ENCODE measurements at regions not wholly inside any gene's neighbourhood (a gene's known extent, or its start where the extent isn't known, plus 50 kb on each side); places are given as distances from the start of the nearest gene placed in this dataset.

DNA sequence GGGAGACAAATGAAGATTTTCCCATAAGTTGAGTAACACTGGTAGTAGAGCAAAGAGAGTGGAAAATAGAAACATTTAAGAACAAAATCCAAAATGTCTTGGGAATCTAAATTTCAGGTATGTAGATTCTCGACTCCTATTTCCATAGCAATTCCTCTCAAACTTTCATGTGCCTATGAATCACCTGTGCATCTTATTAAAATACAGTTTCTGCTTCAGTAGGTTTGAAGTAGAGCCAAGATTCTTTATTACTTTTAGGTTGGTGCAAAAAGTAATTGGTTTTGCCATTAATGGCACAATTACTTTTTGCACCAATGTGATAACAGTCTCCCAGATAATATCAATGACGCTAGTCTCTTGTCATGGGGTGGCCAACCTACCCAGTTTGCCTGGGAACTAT is 115.3 kb upstream of the SLC5A12 start (continued):
- no peak for TF ChIP-seq RFXANK (CRISPR knock-in tag; IDR thresholded peaks at IDR 0.05)
- TF ChIP-seq SAFB2 (CRISPR knock-in tag; IDR thresholded peaks at IDR 0.05; ENCODE audit: borderline replicate concordance, low read depth) = no peak
- no peak for TF ChIP-seq MEF2D (CRISPR knock-in tag; IDR thresholded peaks at IDR 0.05)
- TF ChIP-seq, protein P1, sequence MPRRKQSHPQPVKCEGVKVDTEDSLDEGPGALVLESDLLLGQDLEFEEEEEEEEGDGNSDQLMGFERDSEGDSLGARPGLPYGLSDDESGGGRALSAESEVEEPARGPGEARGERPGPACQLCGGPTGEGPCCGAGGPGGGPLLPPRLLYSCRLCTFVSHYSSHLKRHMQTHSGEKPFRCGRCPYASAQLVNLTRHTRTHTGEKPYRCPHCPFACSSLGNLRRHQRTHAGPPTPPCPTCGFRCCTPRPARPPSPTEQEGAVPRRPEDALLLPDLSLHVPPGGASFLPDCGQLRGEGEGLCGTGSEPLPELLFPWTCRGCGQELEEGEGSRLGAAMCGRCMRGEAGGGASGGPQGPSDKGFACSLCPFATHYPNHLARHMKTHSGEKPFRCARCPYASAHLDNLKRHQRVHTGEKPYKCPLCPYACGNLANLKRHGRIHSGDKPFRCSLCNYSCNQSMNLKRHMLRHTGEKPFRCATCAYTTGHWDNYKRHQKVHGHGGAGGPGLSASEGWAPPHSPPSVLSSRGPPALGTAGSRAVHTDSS (CRISPR knock-in tag; conservative IDR thresholded peaks at IDR 0.05) = no peak
- TF ChIP-seq, protein P2, sequence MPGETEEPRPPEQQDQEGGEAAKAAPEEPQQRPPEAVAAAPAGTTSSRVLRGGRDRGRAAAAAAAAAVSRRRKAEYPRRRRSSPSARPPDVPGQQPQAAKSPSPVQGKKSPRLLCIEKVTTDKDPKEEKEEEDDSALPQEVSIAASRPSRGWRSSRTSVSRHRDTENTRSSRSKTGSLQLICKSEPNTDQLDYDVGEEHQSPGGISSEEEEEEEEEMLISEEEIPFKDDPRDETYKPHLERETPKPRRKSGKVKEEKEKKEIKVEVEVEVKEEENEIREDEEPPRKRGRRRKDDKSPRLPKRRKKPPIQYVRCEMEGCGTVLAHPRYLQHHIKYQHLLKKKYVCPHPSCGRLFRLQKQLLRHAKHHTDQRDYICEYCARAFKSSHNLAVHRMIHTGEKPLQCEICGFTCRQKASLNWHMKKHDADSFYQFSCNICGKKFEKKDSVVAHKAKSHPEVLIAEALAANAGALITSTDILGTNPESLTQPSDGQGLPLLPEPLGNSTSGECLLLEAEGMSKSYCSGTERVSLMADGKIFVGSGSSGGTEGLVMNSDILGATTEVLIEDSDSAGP (CRISPR knock-in tag; IDR thresholded peaks at IDR 0.05; ENCODE audit: borderline replicate concordance) = no peak
- TF ChIP-seq ZNF432 (CRISPR knock-in tag; IDR thresholded peaks at IDR 0.05; ENCODE audit: borderline replicate concordance) = no peak

DNA sequence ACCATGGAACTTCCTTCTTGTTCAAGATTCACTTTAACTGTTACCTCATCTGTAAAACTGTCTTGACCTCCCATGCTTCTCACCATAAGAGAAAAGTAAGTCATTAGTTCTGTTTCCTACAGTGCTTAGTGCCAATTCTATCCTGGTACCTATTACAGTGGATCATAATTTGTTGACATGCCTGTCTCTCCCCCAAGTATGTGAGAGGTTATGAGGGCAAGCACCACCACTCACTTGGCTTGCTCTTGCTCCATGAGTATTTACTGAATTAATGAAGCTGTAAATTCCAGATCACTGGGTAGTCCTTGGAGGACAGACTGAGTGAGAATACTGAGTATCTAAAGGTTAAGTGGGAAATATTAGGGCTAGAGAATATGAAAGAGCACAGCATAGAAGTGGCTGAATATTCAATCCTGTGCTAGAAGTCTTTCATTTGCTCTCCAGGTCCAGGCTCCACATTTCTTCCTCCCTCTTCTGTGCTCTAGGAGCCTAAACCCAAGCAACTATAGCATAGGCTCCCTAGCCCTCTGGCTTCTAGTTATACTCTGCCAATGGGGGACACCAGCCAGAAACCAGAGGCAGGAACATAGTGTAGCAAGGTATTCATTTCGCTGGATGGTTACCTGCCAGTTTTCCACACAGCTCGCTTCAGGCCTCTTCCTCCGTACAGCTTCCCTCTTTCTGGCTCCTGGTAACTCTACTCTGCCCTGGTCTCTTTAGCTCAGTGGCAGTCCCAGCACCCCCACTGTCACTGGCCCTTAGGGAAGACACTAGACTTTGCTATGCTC is 118.2 kb upstream of the SLC5A12 start:
- H3K36me3 ChIP-seq (replicated peaks in 1 of 2; ENCODE audit: control insufficient read depth in 1 of 2, insufficient read depth in 2 of 2, low read length in 2 of 2) = no peaks in the 10 kb centered on the region
- no TSS peak for BruUV-seq (replicated peaks)
- no peaks in the 10 kb centered on the region for H4K20me1 ChIP-seq (ENCODE audit: insufficient read depth, low read length)
- CTCF ChIA-PET (ENCODE audit: low intra/inter-chr PET ratio, low total read pairs) = no interaction called here
- no peak for FAIRE-seq
- POLR2A ChIA-PET = no interaction called here
- no peaks in the 10 kb centered on the region for H3K9me3 ChIP-seq (ENCODE audit: low read length)
- H2AFZ ChIP-seq (ENCODE audit: low read length) = no peak overlapping the region
- H3K9ac ChIP-seq (ENCODE audit: insufficient read depth, low read depth, low read length) = no peak overlapping the region
- H3K4me1 ChIP-seq (ENCODE audit: insufficient read depth, low read length) = no peaks in the 10 kb centered on the region
- H3K4me2 ChIP-seq (ENCODE audit: low read depth, low read length) = no peak overlapping the region
- in situ Hi-C loops (cut with HindIII; ENCODE audit: extremely low pct_ligation_motif_present, low pct_unique_long_range_greater_than_20kb) = no loop called here
- 3% methylated on average over 3 of the region's 3 CpGs for WGBS (ENCODE audit: low lambda C conversion rate)
- no peak overlapping the region for H3K4me3 ChIP-seq (replicated peaks in 1 of 3; ENCODE audit: insufficient read depth in 1 of 3, low read depth in 2 of 3, low read length in 3 of 3)
- DNase-seq (ENCODE audit: low spot score) = no peak
- H3K27me3 ChIP-seq (ENCODE audit: control insufficient read depth in 1 of 2, insufficient read depth in 2 of 2, low read length in 2 of 2) = no peaks in the 10 kb centered on the region; a peak in 1 of 5 replicates
- ATAC-seq = no peak
- intact Hi-C loops (cut with micrococcal nuclease; ENCODE audit: unreplicated experiment) = no loop called here
- H3K79me2 ChIP-seq (ENCODE audit: insufficient read depth, low read length) = no peaks in the 10 kb centered on the region
- H3K27ac ChIP-seq (ENCODE audit: extremely low read length, insufficient read depth, low read length) = no peak overlapping the region
- TF ChIP-seq ARID2 (CRISPR knock-in tag; IDR thresholded peaks at IDR 0.05; ENCODE audit: borderline replicate concordance) = no peak
- no peak for TF ChIP-seq TBP (CRISPR knock-in tag; IDR thresholded peaks at IDR 0.05)
- TF ChIP-seq EEA1 (CRISPR knock-in tag; IDR thresholded peaks at IDR 0.05; ENCODE audit: borderline replicate concordance) = no peak
- TF ChIP-seq NFE2 (CRISPR knock-in tag; IDR thresholded peaks at IDR 0.05) = no peak
- no peak for TF ChIP-seq ZNF776 (CRISPR knock-in tag; IDR thresholded peaks at IDR 0.05)
- TF ChIP-seq, protein P3, sequence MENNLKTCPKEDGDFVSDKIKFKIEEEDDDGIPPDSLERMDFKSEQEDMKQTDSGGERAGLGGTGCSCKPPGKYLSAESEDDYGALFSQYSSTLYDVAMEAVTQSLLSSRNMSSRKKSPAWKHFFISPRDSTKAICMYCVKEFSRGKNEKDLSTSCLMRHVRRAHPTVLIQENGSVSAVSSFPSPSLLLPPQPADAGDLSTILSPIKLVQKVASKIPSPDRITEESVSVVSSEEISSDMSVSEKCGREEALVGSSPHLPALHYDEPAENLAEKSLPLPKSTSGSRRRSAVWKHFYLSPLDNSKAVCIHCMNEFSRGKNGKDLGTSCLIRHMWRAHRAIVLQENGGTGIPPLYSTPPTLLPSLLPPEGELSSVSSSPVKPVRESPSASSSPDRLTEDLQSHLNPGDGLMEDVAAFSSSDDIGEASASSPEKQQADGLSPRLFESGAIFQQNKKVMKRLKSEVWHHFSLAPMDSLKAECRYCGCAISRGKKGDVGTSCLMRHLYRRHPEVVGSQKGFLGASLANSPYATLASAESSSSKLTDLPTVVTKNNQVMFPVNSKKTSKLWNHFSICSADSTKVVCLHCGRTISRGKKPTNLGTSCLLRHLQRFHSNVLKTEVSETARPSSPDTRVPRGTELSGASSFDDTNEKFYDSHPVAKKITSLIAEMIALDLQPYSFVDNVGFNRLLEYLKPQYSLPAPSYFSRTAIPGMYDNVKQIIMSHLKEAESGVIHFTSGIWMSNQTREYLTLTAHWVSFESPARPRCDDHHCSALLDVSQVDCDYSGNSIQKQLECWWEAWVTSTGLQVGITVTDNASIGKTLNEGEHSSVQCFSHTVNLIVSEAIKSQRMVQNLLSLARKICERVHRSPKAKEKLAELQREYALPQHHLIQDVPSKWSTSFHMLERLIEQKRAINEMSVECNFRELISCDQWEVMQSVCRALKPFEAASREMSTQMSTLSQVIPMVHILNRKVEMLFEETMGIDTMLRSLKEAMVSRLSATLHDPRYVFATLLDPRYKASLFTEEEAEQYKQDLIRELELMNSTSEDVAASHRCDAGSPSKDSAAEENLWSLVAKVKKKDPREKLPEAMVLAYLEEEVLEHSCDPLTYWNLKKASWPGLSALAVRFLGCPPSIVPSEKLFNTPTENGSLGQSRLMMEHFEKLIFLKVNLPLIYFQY (CRISPR knock-in tag; IDR thresholded peaks at IDR 0.05; ENCODE audit: borderline replicate concordance) = no peak
- no peak for TF ChIP-seq ZNF30 (CRISPR knock-in tag; IDR thresholded peaks at IDR 0.05)
- TF ChIP-seq, protein P4, sequence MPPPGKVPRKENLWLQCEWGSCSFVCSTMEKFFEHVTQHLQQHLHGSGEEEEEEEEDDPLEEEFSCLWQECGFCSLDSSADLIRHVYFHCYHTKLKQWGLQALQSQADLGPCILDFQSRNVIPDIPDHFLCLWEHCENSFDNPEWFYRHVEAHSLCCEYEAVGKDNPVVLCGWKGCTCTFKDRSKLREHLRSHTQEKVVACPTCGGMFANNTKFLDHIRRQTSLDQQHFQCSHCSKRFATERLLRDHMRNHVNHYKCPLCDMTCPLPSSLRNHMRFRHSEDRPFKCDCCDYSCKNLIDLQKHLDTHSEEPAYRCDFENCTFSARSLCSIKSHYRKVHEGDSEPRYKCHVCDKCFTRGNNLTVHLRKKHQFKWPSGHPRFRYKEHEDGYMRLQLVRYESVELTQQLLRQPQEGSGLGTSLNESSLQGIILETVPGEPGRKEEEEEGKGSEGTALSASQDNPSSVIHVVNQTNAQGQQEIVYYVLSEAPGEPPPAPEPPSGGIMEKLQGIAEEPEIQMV (CRISPR knock-in tag; IDR thresholded peaks at IDR 0.05; ENCODE audit: low read depth) = no peak
- no peak for TF ChIP-seq ZNF558 (CRISPR knock-in tag; IDR thresholded peaks at IDR 0.05; ENCODE audit: borderline replicate concordance)

Data from HepG2 (cell line).